Activated CD4-positive, alpha-beta T cell treated with anti-CD3 and anti-CD28 coated beads, Interleukin-2, Interleukin-6, amounts not matched to agents 100 ng/mL and 50 ng/mL, durations not matched to agents 16 hours and 8 hours (primary cell): ENCODE measurements at regions not wholly inside any gene's neighbourhood (a gene's known extent, or its start where the extent isn't known, plus 50 kb on each side); places are given as distances from the start of the nearest gene placed in this dataset.
A peak's percentile ranks its signal among the peaks of the same experiment; 100 is the strongest.
"Not testable (repeated sequence)": the region's sequence is repeated elsewhere in the genome, so short reads cannot be mapped to it uniquely, and the experiment has no call there.

Experiments used
- DNase-seq: peaks from one replicate; pipeline ENCODE4 v3.0.0-alpha.2; 2020

- no peak for DNase-seq
Measured at GRCh38 chr14:71400871-71401321, 493.6 kb downstream of the PCNX1 start.

- not testable (repeated sequence) for DNase-seq
Measured at GRCh38 chr14:71402415-71402814, 495.2 kb downstream of the PCNX1 start.

- DNase-seq = peak; percentile 28
Measured at GRCh38 chr14:71403656-71404055, 496.4 kb downstream of the PCNX1 start.

GRCh38 chr14:71405676-71406075 is 498.4 kb downstream of the PCNX1 start:
- no peak for DNase-seq

GRCh38 chr14:71408362-71409030 is 501.2 kb downstream of the PCNX1 start:
- no peak for DNase-seq

GRCh38 chr14:71410578-71411284 is 503.5 kb downstream of the PCNX1 start:
- no peak for DNase-seq

- DNase-seq = peak; percentile 11
Measured at GRCh38 chr14:71411285-71411595, 504.0 kb downstream of the PCNX1 start.

- no peak for DNase-seq
Measured at GRCh38 chr14:71411738-71412137, 504.5 kb downstream of the PCNX1 start.

- DNase-seq = no peak
Measured at GRCh38 chr14:71414631-71415403, 507.6 kb downstream of the PCNX1 start.

GRCh38 chr14:71415404-71415690 is 508.1 kb downstream of the PCNX1 start:
- DNase-seq = no peak

- DNase-seq = no peak
Measured at GRCh38 chr14:71416392-71416791, 509.1 kb downstream of the PCNX1 start.

GRCh38 chr14:71418532-71419245 is 511.4 kb downstream of the PCNX1 start:
- DNase-seq = no peak

- no peak for DNase-seq
Measured at GRCh38 chr14:71423481-71423880, 508.7 kb upstream of the RGS6 start.

GRCh38 chr14:71424941-71425340 is 507.3 kb upstream of the RGS6 start:
- no peak for DNase-seq

GRCh38 chr14:71426001-71426400 is 506.2 kb upstream of the RGS6 start:
- DNase-seq = no peak

GRCh38 chr14:71429902-71430301 is 502.3 kb upstream of the RGS6 start:
- no peak for DNase-seq

- no peak for DNase-seq
Measured at GRCh38 chr14:71430321-71430677, 501.9 kb upstream of the RGS6 start.

GRCh38 chr14:71430678-71431376 is 501.4 kb upstream of the RGS6 start:
- no peak for DNase-seq

- DNase-seq = no peak
Measured at GRCh38 chr14:71432334-71433110, 499.7 kb upstream of the RGS6 start.

- no peak for DNase-seq
Measured at GRCh38 chr14:71433303-71433702, 498.9 kb upstream of the RGS6 start.

- not testable (repeated sequence) for DNase-seq
Measured at GRCh38 chr14:71435641-71436040, 496.6 kb upstream of the RGS6 start.

GRCh38 chr14:71437870-71438269 is 494.4 kb upstream of the RGS6 start:
- no peak for DNase-seq
